HepG2 (cell line): ENCODE measurements at regions not wholly inside any gene's neighbourhood (a gene's known extent, or its start where the extent isn't known, plus 50 kb on each side); places are given as distances from the start of the nearest gene placed in this dataset.

ENCODE experiments used
- ARID4A ChIP-seq: sonication (generic); formaldehyde crosslinking; IDR thresholded peaks from 2 replicates; pipeline ENCODE4 v1.5.0; 2020; ENCODE audit warnings: mild to moderate bottlenecking, missing genetic modification reagents, borderline replicate concordance
- ATF7 ChIP-seq, 2 experiments: fragments of 450-650 bp in 1 of 2; sonication (generic) in 1 of 2; formaldehyde crosslinking in 1 of 2; IDR thresholded peaks; 2 replicates each; pipeline versions ENCODE4 v1.4.0 to v1.6.1; 2016 to 2020; ENCODE audit warnings: antibody characterized with exemption in 1 of 2, mild to moderate bottlenecking in 1 of 2, missing genetic modification reagents in 1 of 2
- NPAS2 ChIP-seq: sonication (generic); formaldehyde crosslinking; IDR thresholded peaks from 2 replicates; pipeline ENCODE4 v1.8.0; 2022; ENCODE audit warnings: mild to moderate bottlenecking, missing genetic modification reagents, borderline replicate concordance
- ZFP36L2 ChIP-seq: sonication (generic); formaldehyde crosslinking; IDR thresholded peaks from 2 replicates; pipeline ENCODE4 v1.4.0; 2020; ENCODE audit warnings: missing genetic modification reagents
- ZFP82 ChIP-seq: sonication (generic); formaldehyde crosslinking; IDR thresholded peaks from 2 replicates; pipeline ENCODE4 v1.5.1; 2020; ENCODE audit warnings: mild to moderate bottlenecking, missing genetic modification reagents, borderline replicate concordance
- ZFYVE20 ChIP-seq: sonication (generic); formaldehyde crosslinking; IDR thresholded peaks from 2 replicates; pipeline ENCODE4 v1.8.0; 2023; ENCODE audit warnings: low read depth, mild to moderate bottlenecking, moderate library complexity, missing genetic modification reagents, borderline replicate concordance
- ZNF234 ChIP-seq: sonication (generic); formaldehyde crosslinking; conservative IDR thresholded peaks from 2 replicates; pipeline ENCODE4 v1.5.1; 2020; ENCODE audit warnings: mild to moderate bottlenecking, missing genetic modification reagents
- ZNF503 ChIP-seq: sonication (generic); formaldehyde crosslinking; IDR thresholded peaks from 2 replicates; pipeline ENCODE4 v1.4.0; 2020; ENCODE audit warnings: missing genetic modification reagents
- ZNF543 ChIP-seq: sonication (generic); formaldehyde crosslinking; IDR thresholded peaks from 2 replicates; pipeline ENCODE4 v1.4.0; 2020; ENCODE audit warnings: mild to moderate bottlenecking, missing genetic modification reagents
- ZNF572 ChIP-seq: sonication (generic); formaldehyde crosslinking; IDR thresholded peaks from 2 replicates; pipeline ENCODE4 v1.5.1; 2020; ENCODE audit warnings: mild to moderate bottlenecking, missing genetic modification reagents
- TF ChIP-seq, protein P1 (sequence below): sonication (generic); formaldehyde crosslinking; IDR thresholded peaks from 2 replicates; pipeline ENCODE4 v1.4.0; 2020; ENCODE audit warnings: missing genetic modification reagents, mild to moderate bottlenecking, borderline replicate concordance
- TF ChIP-seq, protein P2 (sequence below): sonication (generic); formaldehyde crosslinking; IDR thresholded peaks from 2 replicates; pipeline ENCODE4 v1.4.0; 2020; ENCODE audit warnings: missing genetic modification reagents
- TF ChIP-seq, protein P3 (sequence below): IDR thresholded peaks from 2 replicates; pipeline ENCODE4 v1.6.1; 2016; ENCODE audit warnings: missing biosample characterization, missing genetic modification reagents, low read depth
- TF ChIP-seq, protein P4 (sequence below): sonication (generic); formaldehyde crosslinking; IDR thresholded peaks from 2 replicates; pipeline ENCODE4 v1.8.0; 2022; ENCODE audit warnings: mild to moderate bottlenecking, missing genetic modification reagents, moderate library complexity
- TF ChIP-seq, protein P5 (sequence below): IDR thresholded peaks from 2 replicates; pipeline ENCODE4 v1.6.1; 2018; ENCODE audit warnings: missing genetic modification reagents

- TF ChIP-seq, protein P1, sequence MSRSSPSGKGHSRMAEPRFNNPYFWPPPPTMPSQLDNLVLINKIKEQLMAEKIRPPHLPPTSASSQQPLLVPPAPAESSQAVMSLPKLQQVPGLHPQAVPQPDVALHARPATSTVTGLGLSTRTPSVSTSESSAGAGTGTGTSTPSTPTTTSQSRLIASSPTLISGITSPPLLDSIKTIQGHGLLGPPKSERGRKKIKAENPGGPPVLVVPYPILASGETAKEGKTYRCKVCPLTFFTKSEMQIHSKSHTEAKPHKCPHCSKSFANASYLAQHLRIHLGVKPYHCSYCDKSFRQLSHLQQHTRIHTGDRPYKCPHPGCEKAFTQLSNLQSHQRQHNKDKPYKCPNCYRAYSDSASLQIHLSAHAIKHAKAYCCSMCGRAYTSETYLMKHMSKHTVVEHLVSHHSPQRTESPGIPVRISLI (CRISPR knock-in tag) = peak; percentile 45; the same call in 1 of the 2 replicates
- no peak for TF ChIP-seq ATF7 (IDR thresholded peaks at IDR 0.05)
- no peak; the same call in 1 of the 2 replicates for TF ChIP-seq ATF7 (CRISPR knock-in tag; IDR thresholded peaks at IDR 0.05)
- peak; percentile 75 for TF ChIP-seq ZNF503 (CRISPR knock-in tag)
- TF ChIP-seq, protein P2, sequence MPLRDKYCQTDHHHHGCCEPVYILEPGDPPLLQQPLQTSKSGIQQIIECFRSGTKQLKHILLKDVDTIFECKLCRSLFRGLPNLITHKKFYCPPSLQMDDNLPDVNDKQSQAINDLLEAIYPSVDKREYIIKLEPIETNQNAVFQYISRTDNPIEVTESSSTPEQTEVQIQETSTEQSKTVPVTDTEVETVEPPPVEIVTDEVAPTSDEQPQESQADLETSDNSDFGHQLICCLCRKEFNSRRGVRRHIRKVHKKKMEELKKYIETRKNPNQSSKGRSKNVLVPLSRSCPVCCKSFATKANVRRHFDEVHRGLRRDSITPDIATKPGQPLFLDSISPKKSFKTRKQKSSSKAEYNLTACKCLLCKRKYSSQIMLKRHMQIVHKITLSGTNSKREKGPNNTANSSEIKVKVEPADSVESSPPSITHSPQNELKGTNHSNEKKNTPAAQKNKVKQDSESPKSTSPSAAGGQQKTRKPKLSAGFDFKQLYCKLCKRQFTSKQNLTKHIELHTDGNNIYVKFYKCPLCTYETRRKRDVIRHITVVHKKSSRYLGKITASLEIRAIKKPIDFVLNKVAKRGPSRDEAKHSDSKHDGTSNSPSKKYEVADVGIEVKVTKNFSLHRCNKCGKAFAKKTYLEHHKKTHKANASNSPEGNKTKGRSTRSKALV = peak; percentile 90
- peak; percentile 82 for TF ChIP-seq ZNF543 (CRISPR knock-in tag)
- TF ChIP-seq NPAS2 (CRISPR knock-in tag) = no peak
- peak; percentile 60; the same call in 1 of the 2 replicates for TF ChIP-seq ARID4A (CRISPR knock-in tag)
- TF ChIP-seq, protein P3, sequence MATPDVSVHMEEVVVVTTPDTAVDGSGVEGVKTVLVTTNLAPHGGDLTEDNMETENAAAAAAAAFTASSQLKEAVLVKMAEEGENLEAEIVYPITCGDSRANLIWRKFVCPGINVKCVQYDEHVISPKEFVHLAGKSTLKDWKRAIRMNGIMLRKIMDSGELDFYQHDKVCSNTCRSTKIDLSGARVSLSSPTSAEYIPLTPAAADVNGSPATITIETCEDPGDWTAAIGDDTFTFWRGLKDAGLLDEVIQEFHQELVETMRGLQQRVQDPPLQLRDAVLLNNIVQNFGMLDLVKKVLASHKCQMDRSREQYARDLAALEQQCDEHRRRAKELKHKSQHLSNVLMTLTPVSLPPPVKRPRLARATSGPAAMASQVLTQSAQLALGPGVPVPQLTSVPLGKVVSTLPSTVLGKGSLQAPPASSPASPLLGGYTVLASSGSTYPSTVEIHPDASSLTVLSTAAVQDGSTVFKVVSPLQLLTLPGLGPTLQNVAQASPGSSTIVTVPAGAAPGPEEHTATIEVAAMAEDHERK (CRISPR knock-in tag) = no peak
- TF ChIP-seq ZNF572 = peak; percentile 56; the same call in 1 of the 2 replicates
- TF ChIP-seq ZFP82 (CRISPR knock-in tag) = no peak
- no peak for TF ChIP-seq ZFYVE20 (CRISPR knock-in tag)
- TF ChIP-seq ZFP36L2 (CRISPR knock-in tag) = no peak
- TF ChIP-seq, protein P4, sequence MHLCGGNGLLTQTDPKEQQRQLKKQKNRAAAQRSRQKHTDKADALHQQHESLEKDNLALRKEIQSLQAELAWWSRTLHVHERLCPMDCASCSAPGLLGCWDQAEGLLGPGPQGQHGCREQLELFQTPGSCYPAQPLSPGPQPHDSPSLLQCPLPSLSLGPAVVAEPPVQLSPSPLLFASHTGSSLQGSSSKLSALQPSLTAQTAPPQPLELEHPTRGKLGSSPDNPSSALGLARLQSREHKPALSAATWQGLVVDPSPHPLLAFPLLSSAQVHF (CRISPR knock-in tag) = no peak
- TF ChIP-seq ZNF234 (CRISPR knock-in tag) = no peak
- TF ChIP-seq, protein P5, sequence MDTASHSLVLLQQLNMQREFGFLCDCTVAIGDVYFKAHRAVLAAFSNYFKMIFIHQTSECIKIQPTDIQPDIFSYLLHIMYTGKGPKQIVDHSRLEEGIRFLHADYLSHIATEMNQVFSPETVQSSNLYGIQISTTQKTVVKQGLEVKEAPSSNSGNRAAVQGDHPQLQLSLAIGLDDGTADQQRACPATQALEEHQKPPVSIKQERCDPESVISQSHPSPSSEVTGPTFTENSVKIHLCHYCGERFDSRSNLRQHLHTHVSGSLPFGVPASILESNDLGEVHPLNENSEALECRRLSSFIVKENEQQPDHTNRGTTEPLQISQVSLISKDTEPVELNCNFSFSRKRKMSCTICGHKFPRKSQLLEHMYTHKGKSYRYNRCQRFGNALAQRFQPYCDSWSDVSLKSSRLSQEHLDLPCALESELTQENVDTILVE (CRISPR knock-in tag) = no peak
Observed at GRCh38 chr2:134119713-134120405, 134.0 kb upstream of the MGAT5 start (continued).
